Stimulated activated CD4-positive, alpha-beta T cell treated with anti-CD3 and anti-CD28 coated beads, Interleukin-15, amount 100 ng/mL, for 1 hour (primary cell): ENCODE measurements at regions not wholly inside any gene's neighbourhood (a gene's known extent, or its start where the extent isn't known, plus 50 kb on each side); places are given as distances from the start of the nearest gene placed in this dataset.
"Not testable (repeated sequence)": the region's sequence is repeated elsewhere in the genome, so short reads cannot be mapped to it uniquely, and the experiment has no call there.

Experiments used
- DNase-seq, 2 donors: peaks; one replicate each; pipeline ENCODE4 v3.0.0-alpha.2; 2020; ENCODE audit warnings: low read depth in 1 of 2, low spot score in 1 of 2

DNA sequence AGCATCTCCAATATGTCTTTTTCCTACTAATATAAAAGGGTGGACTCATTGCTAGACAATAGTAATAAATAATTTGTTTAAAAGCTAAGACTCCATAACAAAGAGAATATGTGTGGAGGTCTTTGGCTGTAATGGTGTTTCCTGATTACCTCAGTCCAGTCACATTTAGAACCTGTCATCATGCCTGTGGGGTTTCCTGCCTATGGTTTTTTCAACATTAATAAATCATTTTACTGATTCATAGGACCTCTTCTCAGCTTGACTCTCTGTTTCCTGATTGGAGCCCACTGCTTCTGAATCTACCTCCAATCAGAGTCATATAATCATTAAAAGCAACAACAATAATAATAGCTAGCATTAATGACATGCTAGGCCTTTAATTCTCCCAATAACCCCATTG lies 52.4 kb upstream of the GNAI1 start:
- no peak for DNase-seq

DNA sequence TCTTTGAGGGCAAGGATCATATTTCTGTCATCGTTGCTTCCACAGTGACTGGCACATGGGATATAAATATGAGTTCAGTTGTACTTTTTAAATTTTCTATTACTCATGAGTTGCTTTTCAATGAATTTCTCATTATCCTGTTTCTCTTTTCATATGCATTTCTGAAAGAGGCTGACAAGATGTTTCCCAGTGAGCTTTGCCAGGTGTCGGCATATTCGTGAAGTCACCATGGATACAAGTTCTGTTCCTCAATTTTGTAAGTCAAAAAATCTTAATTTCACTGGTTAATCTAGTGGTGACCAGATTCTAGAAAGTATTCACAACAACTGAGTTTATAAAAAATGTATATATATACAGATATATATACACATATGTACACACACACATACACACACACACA lies 55.7 kb upstream of the GNAI1 start:
- DNase-seq, result no peak

DNA sequence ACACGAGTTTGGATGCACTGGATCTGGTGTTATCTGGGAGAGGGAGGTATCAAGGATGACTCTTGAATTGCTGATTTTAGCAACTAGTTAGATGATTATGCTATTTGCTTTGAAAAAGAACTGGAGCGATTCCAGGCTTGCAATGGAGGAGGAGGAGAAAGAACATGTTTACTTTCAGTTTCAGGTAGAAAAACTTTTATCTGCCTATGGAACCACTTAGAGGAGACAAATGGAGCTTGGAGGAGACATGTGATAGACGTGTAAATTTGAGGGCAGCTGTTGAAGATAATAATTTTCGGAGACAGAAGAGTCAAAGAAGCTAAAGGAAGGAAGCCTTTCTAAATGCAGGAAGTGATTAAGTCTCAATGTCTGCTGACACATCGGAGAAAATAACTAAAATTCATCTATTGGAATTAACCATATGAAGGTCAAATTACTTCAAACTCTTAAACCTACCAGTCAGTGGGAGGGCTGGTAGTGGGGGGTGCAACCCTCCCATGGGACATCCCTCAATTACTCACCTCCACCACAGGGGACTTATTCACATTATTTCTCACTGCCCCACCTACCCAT lies 56.4 kb upstream of the GNAI1 start:
- DNase-seq, result no peak

- DNase-seq, result no peak
Observed at GRCh38 chr7:80070391-80070790, 64.2 kb upstream of the GNAI1 start.

DNA sequence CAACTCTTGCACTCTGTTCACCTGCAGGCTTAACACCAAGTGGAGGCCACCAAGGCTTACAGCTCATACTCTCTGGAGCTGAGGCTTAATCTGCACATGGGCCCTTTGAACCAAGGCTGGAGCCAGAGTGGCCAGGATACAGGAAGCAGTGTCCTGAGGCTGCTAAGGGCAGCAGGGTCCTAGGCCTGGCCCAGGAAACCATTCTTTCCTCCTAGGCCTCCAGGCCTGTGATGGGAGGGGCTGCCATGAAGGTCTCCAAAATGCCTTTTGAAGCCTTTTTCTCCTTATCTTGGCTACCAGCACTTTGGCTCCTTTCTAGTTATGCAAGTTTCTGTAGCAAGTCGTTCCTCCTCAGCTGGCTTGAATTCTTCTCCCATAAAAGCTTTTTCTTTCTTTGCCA lies 68.0 kb upstream of the GNAI1 start:
- DNase-seq, result no peak

DNA sequence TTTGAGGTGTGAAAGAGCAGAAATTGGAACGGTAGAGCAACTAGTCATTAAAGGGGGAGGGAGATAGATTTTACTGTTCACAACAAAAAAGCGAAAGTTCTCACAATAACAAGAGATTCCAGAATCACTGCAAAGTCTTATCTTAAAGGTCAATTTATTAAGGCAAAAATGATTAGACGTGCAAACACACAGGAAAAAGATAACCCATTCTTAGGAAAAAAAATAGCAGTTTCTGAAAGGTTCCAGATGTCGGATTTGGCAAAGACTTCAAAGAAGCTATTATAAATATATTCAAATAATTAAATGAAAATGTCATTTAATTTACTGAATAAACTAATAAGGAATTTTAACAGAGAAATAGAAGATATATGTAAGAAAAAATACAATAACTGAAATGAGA lies 70.8 kb upstream of the GNAI1 start:
- DNase-seq, result no peak

DNA sequence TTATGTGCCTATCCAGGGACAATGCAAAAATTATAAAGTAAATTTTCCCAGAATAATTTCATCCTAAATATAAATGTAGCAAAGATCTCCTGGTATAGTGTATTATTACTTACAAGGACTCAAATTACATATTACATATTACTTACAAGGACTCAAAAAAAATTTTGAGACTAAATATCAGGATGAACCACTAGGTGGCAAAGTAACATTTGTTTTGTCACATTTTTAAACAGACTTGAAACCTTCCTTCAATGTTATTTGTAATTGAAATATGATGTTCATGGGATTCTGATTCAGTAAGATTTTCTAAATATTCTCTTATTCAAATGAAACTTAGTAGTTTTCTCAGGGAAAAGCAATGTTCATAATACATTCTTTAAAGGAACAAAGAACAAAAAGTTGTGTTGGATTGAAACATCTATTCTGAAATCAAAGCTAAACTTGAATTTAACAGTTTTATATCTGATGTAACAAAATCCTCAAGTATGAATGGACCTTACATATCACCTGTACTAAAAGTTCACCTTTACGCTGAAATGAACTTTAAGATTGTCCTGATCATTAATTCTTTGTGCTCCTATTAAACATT lies 74.3 kb upstream of the GNAI1 start:
- DNase-seq, result no peak

DNA sequence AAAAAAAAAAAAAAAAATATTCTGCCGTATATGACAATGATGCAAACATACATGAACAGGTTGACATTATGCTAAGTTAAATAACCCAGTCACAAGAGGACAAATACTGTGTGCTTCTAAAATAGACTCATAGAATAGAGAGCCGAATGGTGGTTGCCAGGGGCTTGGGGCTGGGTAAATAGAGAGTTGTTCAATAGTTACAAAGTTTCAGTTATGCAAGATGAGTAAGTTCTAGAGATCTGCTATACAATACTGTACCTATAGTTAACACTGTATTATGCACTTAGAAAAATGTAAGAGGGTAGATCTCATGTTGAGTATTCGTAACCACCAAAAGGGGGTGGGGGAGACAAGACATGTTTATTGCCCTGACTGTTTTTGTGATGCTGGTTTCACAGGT lies 77.1 kb upstream of the GNAI1 start:
- DNase-seq, result no peak

DNA sequence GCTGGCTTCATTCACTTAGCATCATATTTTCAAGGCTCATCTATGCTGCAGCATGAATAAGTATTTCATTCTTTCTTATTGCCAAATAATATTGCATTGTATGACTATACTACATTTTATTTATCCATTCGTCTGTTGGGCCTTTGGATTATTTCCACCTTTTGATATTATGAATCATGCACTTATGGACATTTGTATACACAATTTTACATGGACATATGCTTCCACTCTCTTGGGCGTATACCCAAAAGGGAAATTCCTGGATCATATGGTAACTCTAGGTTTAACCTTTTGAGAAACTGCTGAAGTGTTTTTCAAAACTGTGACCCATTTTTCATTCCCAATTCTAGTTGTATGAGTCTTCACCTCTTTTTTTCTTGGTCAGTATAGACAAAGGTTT lies 80.3 kb upstream of the GNAI1 start:
- no peak for DNase-seq

GRCh38 chr7:80053124-80053523 lies 81.5 kb upstream of the GNAI1 start:
- no peak for DNase-seq

DNA sequence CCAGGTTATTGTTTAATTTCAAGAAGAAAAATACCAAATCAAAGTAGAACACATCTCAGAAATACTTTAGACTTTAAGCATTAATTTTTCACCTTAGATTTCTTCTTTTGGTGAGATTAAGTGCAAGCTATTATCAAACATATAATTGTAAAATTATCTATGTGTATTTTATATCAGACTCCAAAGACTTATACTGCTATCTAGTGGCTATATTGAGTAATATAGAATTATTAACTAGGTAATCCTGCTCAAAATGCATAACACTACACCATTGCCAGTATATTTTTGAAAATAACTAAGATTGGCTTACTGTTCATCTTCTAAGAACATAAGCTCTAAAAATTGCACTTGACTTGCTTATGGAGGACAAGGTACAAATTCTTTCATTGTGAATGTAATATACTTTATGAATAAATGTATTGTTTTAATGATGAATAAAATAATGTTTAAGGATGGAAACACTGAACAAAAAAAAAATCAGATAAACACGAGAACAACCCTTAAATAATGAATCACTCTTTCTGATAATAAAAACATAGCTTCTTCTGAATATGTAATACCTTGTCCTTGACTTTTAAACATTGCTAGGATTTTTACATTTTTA lies 86.7 kb upstream of the GNAI1 start:
- DNase-seq, result no peak

GRCh38 chr7:80047032-80047431 lies 87.6 kb upstream of the GNAI1 start:
- no peak for DNase-seq

DNA sequence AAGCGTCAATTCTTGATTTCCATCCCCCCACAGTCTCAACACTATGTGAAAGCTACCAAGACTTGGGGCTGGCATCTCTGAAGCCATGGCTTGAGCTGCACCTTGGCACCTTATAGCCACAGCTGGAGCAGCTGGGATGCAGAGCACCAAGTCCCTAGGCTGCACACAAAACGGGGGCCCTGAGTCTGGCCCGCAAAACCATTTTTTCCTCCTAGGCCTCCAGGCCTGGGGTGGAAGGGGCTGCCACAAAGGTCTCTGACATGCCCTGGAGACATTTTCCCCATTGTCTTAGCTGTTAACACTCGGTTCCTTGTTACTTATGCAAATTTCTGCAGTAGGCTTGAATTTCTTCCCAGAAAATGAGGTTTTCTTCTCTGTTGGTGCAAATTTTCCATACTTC lies 89.8 kb upstream of the GNAI1 start:
- no peak for DNase-seq

- no peak for DNase-seq
Observed at GRCh38 chr7:80040752-80041151, 93.9 kb upstream of the GNAI1 start.

DNA sequence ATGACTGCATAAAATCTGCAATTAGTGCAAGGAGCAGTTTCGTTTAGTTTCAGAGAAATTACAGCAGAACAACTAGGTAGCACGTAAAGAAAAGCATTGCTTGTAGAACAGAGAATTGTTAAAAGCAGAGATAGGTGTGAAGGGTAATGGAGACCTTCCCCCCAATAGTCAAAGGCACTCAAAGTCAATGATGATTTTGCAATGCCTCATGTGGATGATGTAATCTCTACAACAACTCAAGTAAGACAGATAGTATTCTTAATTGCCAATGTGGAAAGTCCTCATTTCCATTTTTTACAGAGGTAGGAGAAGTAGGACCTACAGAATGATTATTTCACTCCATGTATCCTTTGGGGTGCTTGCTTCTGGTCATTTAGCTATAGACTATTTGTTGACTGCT lies 94.3 kb upstream of the GNAI1 start:
- DNase-seq, result no peak

- no peak for DNase-seq
Observed at GRCh38 chr7:80039251-80039884, 95.3 kb upstream of the GNAI1 start.

DNA sequence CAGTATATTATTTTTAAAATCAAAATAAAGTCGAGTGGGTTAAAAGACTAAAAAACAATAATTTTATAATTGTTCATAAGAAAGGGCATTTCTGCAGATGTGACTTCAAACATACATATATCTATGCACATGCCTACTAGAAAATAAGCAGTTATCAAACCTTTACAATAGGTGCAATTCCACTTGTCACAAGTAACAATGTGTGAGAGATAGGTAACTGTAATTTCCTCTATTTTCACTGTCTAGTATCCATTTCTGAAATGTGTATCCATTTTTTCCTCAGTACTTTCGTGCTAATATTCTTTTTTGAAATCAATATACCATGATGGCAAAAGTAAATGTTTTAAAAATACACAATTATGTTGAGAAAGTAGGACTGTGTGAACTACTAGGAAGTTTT lies 96.9 kb upstream of the GNAI1 start:
- DNase-seq, result no peak

- no peak for DNase-seq
Observed at GRCh38 chr7:80036107-80036506, 98.5 kb upstream of the GNAI1 start.

DNA sequence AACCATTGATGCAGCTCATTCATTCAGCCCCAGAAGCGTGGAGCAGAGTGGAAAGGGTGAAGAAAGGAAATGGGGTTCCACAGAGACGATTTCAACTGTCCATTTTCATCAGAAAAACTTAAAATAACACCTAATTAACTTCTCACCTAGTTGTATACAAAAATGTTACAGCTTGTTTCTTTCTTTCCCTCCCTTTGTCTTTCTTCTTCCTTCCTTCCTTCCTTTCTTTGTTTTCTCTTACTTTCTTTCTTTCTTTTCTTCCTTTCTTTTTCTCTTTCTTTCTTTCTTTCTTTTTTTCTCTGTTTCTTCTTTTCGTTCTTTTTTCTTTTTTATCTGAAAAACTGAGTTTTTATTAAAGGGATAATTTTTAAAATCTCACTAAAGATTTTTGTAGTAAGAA lies 105.9 kb upstream of the GNAI1 start:
- DNase-seq, result no peak

DNA sequence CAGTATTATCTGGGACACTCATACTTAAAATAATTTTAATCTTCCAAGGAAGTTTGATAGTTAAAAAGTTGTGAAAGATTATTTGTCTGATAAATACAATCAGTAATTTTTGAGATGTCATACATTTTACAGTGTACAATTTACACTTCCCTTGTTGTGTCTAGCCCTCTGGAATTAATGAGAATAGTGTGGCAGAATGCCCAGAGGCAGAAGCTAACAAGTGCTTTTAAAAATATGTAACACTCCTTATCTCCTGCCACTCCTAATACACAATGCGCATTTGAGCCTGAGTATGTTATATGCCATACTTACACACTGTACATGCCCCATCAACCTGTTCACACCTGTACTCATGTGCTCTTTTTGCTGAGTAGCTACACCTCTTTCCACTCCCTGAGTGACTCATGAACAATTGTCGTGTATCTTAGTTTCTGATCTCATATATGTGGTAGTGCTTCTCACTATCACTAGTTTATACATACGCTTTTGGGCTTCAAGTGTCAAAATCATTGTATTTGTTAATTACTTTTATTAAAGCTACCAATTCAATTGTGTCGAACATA lies 106.9 kb upstream of the GNAI1 start:
- no peak for DNase-seq

DNA sequence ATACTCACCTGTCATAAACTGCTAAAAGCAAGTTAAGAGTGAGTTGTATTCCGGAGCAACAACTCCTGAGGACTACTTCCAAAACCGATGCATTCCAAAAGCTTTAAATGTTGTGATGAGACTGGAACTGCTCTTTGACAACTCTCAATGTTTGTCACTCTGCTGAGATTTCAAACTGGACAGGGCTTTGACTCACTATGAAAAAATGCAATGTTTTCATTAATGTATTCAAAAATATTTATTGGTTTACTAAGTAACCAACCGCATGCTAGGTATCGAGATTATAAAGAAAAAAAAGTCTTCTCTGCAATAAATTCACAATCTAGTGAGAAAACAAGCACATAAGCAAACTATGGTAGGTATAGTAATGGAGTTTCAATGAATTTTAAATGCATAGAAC lies 107.9 kb upstream of the GNAI1 start:
- DNase-seq, result no peak

DNA sequence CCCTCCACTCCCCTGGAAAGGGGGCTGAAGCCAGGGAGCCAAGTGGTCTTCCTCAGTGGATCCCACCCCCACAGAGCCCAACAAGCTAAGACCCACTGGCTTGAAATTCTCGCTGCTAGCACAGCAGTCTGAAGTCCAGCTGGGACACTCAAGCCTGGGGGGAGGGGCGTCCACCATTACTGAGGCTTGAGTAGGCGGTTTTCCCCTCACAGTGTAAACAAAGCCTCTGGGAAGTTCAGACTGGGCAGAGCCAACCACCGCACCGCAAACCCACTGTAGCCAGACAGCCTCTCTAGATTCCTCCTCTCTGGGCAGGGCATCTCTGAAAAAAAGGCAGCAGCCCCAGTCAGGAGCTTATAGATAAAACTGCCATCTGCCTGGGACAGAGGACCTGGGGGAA lies 114.4 kb upstream of the GNAI1 start:
- not testable (repeated sequence) for DNase-seq
